ENCODE measurements at regions not wholly inside any gene's neighbourhood (a gene's known extent, or its start where the extent isn't known, plus 50 kb on each side); places are given as distances from the start of the nearest gene placed in this dataset.

- TF ChIP-seq CTCF (IDR thresholded peaks at IDR 0.05; ENCODE audit: extremely low read depth, missing control alignments): no peak
- no peak for DNase-seq (ENCODE audit: low spot score)
Observed at GRCh38 chr13:89270736-89271135, 1599.6 kb downstream of the SLITRK5 start.

GRCh38 chr13:89279374-89279773 lies 1608.2 kb downstream of the SLITRK5 start:
- DNase-seq (ENCODE audit: low spot score): no peak
- TF ChIP-seq CTCF (IDR thresholded peaks at IDR 0.05; ENCODE audit: extremely low read depth, missing control alignments): no peak

- no peak for TF ChIP-seq CTCF (IDR thresholded peaks at IDR 0.05; ENCODE audit: extremely low read depth, missing control alignments)
- no peak for DNase-seq (ENCODE audit: low spot score)
Observed at GRCh38 chr13:89281331-89281730, 1610.2 kb downstream of the SLITRK5 start.

- TF ChIP-seq CTCF (IDR thresholded peaks at IDR 0.05; ENCODE audit: extremely low read depth, missing control alignments): no peak
- DNase-seq (ENCODE audit: low spot score): no peak
Observed at GRCh38 chr13:89282241-89282640, 1611.1 kb downstream of the SLITRK5 start.

- no peak for TF ChIP-seq CTCF (IDR thresholded peaks at IDR 0.05; ENCODE audit: extremely low read depth, missing control alignments)
Observed at GRCh38 chr13:89287381-89287780, 1616.2 kb downstream of the SLITRK5 start.

GRCh38 chr13:89294115-89294867 lies 1623.1 kb downstream of the SLITRK5 start:
- DNase-seq (ENCODE audit: low spot score): no peak
- no peak for TF ChIP-seq CTCF (IDR thresholded peaks at IDR 0.05; ENCODE audit: extremely low read depth, missing control alignments)

More at GRCh38 chr13:89287381-89287780, 1616.2 kb downstream of the SLITRK5 start:
- no peak for DNase-seq (ENCODE audit: low spot score)

GRCh38 chr13:89307278-89307677 lies 1636.1 kb downstream of the SLITRK5 start:
- no peak for TF ChIP-seq CTCF (IDR thresholded peaks at IDR 0.05; ENCODE audit: extremely low read depth, missing control alignments)
- DNase-seq (ENCODE audit: low spot score): no peak
